HEK293 (cell line): ENCODE measurements at regions not wholly inside any gene's neighbourhood (a gene's known extent, or its start where the extent isn't known, plus 50 kb on each side); places are given as distances from the start of the nearest gene placed in this dataset.

Source experiments
- CTCF ChIA-PET: fragments of 350-600 bp; formaldehyde crosslinking; extraction: SDS; loops from one replicate; lab custom pipeline; 2021; ENCODE audit warnings: antibody characterized with exemption; lab: Yijun Ruan, JAX
- POLR2A ChIA-PET: fragments of 300-600 bp; formaldehyde crosslinking; extraction: SDS; loops from one replicate; lab custom pipeline; 2020; ENCODE audit warnings: antibody characterized with exemption, inconsistent platforms; lab: Yijun Ruan, JAX
- H3K27ac ChIP-seq: fragments of 200-500 bp; sonication (Bioruptor generic); 2 replicates; pipeline ENCODE4 v1.5.1; 2014; ENCODE audit warnings: low read depth, low read length, control low read depth, inconsistent platforms; ENCODE audit errors: extremely low read depth
- H3K36me3 ChIP-seq, 2 experiments: fragments of 200-500 bp in 1 of 2; sonication (Bioruptor generic) in 1 of 2; 1 replicate in 1 of 2; 2 replicates in 1 of 2; pipeline ENCODE4 v1.5.1; 2014 to 2017; ENCODE audit warnings: inconsistent platforms in 2 of 2, low read length in 2 of 2; ENCODE audit not compliant: control insufficient read depth in 2 of 2, insufficient read depth in 1 of 2
- H3K4me1 ChIP-seq: fragments of 200-500 bp; sonication (Bioruptor generic); 2 replicates; pipeline ENCODE4 v1.5.1; 2014; ENCODE audit warnings: mild to moderate bottlenecking, low read length, inconsistent platforms; ENCODE audit not compliant: control insufficient read depth, insufficient read depth
- H3K4me3 ChIP-seq: 2 replicates; pipeline ENCODE4 v1.5.1; 2011; ENCODE audit warnings: low read depth, mild to moderate bottlenecking, control low read depth, low read length, moderate library complexity
- H3K9me3 ChIP-seq: fragments of 200-500 bp; sonication (Bioruptor generic); 2 replicates; pipeline ENCODE4 v1.5.1; 2014; ENCODE audit warnings: low read depth, low read length, inconsistent platforms; ENCODE audit not compliant: control insufficient read depth, insufficient read depth
- BCL11A ChIP-seq: fragments of 450-650 bp; formaldehyde crosslinking; IDR thresholded peaks from 2 replicates; pipeline ENCODE4 v1.5.1; 2016; ENCODE audit warnings: low read depth, missing biosample characterization, missing genetic modification characterization
- EGR2 ChIP-seq: fragments of 450-650 bp; formaldehyde crosslinking; IDR thresholded peaks from 2 replicates; pipeline ENCODE4 v1.5.1; 2016; ENCODE audit warnings: low read depth, missing biosample characterization, missing genetic modification characterization
- HOXA7 ChIP-seq: sonication (generic); formaldehyde crosslinking; IDR thresholded peaks from 2 replicates; pipeline ENCODE4 v1.8.1; 2022; ENCODE audit warnings: missing genetic modification reagents, borderline replicate concordance
- IKZF3 ChIP-seq: fragments of 450-650 bp; IDR thresholded peaks from 2 replicates; pipeline ENCODE4 v1.5.0; 2018; ENCODE audit warnings: missing biosample characterization, mild to moderate bottlenecking, missing genetic modification characterization, moderate library complexity
- OVOL3 ChIP-seq: fragments of 450-650 bp; formaldehyde crosslinking; IDR thresholded peaks from 2 replicates; pipeline ENCODE4 v1.5.1; 2016; ENCODE audit warnings: missing biosample characterization, missing genetic modification characterization
- PRDM2 ChIP-seq: fragments of 450-650 bp; formaldehyde crosslinking; IDR thresholded peaks from 2 replicates; pipeline ENCODE4 v1.5.1; 2016; ENCODE audit warnings: missing biosample characterization, missing genetic modification characterization, borderline replicate concordance
- SCRT2 ChIP-seq: fragments of 450-650 bp; formaldehyde crosslinking; IDR thresholded peaks from 2 replicates; pipeline ENCODE4 v1.5.1; 2016; ENCODE audit warnings: missing biosample characterization, missing genetic modification characterization
- YY1 ChIP-seq: fragments of 450-650 bp; formaldehyde crosslinking; IDR thresholded peaks from 2 replicates; pipeline ENCODE4 v1.5.1; 2018; ENCODE audit warnings: missing biosample characterization, missing genetic modification characterization
- ZFHX2 ChIP-seq: fragments of 450-650 bp; formaldehyde crosslinking; conservative IDR thresholded peaks from 2 replicates; pipeline ENCODE4 v1.5.1; 2016; ENCODE audit warnings: missing biosample characterization, missing genetic modification characterization
- ZFP3 ChIP-seq: fragments of 450-650 bp; formaldehyde crosslinking; IDR thresholded peaks from 2 replicates; pipeline ENCODE4 v1.5.1; 2016; ENCODE audit warnings: low read depth, missing biosample characterization, missing genetic modification characterization
- ZNF169 ChIP-seq: fragments of 450-650 bp; formaldehyde crosslinking; IDR thresholded peaks from 2 replicates; pipeline ENCODE4 v1.5.1; 2016; ENCODE audit warnings: missing biosample characterization, missing genetic modification characterization
- ZNF48 ChIP-seq: fragments of 450-650 bp; formaldehyde crosslinking; IDR thresholded peaks from 2 replicates; pipeline ENCODE4 v1.5.1; 2016; ENCODE audit warnings: missing biosample characterization, missing genetic modification characterization
- ZNF510 ChIP-seq: fragments of 450-650 bp; formaldehyde crosslinking; IDR thresholded peaks from 2 replicates; pipeline ENCODE4 v1.5.1; 2018; ENCODE audit warnings: mild to moderate bottlenecking, missing genetic modification characterization, missing biosample characterization; ENCODE audit not compliant: insufficient replicate concordance
- ZNF558 ChIP-seq: fragments of 450-650 bp; formaldehyde crosslinking; IDR thresholded peaks from 2 replicates; pipeline ENCODE4 v1.5.1; 2016; ENCODE audit warnings: missing biosample characterization, missing genetic modification characterization
- ZNF560 ChIP-seq: fragments of 450-650 bp; formaldehyde crosslinking; IDR thresholded peaks from 2 replicates; pipeline ENCODE4 v1.5.1; 2017; ENCODE audit warnings: missing biosample characterization, missing genetic modification characterization, borderline replicate concordance
- ZNF561 ChIP-seq: fragments of 450-650 bp; IDR thresholded peaks from 2 replicates; pipeline ENCODE4 v1.5.1; 2018; ENCODE audit warnings: missing biosample characterization, missing genetic modification characterization, borderline replicate concordance
- ZNF585B ChIP-seq: fragments of 450-650 bp; formaldehyde crosslinking; IDR thresholded peaks from 2 replicates; pipeline ENCODE4 v1.5.1; 2016; ENCODE audit warnings: missing biosample characterization, missing genetic modification characterization
- ZNF776 ChIP-seq: fragments of 450-650 bp; formaldehyde crosslinking; IDR thresholded peaks from 2 replicates; pipeline ENCODE4 v1.5.0; 2017; ENCODE audit warnings: missing biosample characterization, missing genetic modification characterization, borderline replicate concordance
- ZSCAN30 ChIP-seq: fragments of 450-650 bp; IDR thresholded peaks from 2 replicates; pipeline ENCODE4 v1.5.1; 2018; ENCODE audit warnings: missing biosample characterization, mild to moderate bottlenecking, missing genetic modification characterization, moderate library complexity
- ZXDB ChIP-seq: fragments of 450-650 bp; formaldehyde crosslinking; IDR thresholded peaks from 2 replicates; pipeline ENCODE4 v1.5.1; 2016; ENCODE audit warnings: missing biosample characterization, missing genetic modification characterization
- TF ChIP-seq, protein P1 (sequence below): fragments of 450-650 bp; formaldehyde crosslinking; IDR thresholded peaks from 2 replicates; pipeline ENCODE4 v1.5.1; 2016; ENCODE audit warnings: missing biosample characterization, missing genetic modification characterization
- TF ChIP-seq, protein P2 (sequence below): fragments of 450-650 bp; formaldehyde crosslinking; conservative IDR thresholded peaks from 2 replicates; pipeline ENCODE4 v1.5.1; 2016; ENCODE audit warnings: low read depth, missing biosample characterization, missing genetic modification characterization

- no peak for TF ChIP-seq PRDM2
- TF ChIP-seq, protein P1, sequence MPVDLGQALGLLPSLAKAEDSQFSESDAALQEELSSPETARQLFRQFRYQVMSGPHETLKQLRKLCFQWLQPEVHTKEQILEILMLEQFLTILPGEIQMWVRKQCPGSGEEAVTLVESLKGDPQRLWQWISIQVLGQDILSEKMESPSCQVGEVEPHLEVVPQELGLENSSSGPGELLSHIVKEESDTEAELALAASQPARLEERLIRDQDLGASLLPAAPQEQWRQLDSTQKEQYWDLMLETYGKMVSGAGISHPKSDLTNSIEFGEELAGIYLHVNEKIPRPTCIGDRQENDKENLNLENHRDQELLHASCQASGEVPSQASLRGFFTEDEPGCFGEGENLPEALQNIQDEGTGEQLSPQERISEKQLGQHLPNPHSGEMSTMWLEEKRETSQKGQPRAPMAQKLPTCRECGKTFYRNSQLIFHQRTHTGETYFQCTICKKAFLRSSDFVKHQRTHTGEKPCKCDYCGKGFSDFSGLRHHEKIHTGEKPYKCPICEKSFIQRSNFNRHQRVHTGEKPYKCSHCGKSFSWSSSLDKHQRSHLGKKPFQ (tag by site-specific recombination), result no peak
- TF ChIP-seq ZFP3 (tag by site-specific recombination), result no peak
- no peak for TF ChIP-seq ZSCAN30 (tag by site-specific recombination)
- no peak for TF ChIP-seq SCRT2 (tag by site-specific recombination)
- no peak for TF ChIP-seq ZNF558 (tag by site-specific recombination)
- TF ChIP-seq BCL11A (tag by site-specific recombination), result no peak
- TF ChIP-seq ZNF560, result no peak
- no peak for TF ChIP-seq ZNF585B
- no peak for TF ChIP-seq ZNF48 (tag by site-specific recombination)
- no peak for TF ChIP-seq ZNF561 (tag by site-specific recombination)
- TF ChIP-seq HOXA7 (CRISPR knock-in tag), result no peak
These were observed 149.2 kb upstream of the COPS8 start (continued) for GRCh38 chr2:236936446-236936940.

GRCh38 chr2:236938126-236938525, 147.6 kb upstream of the COPS8 start:
- CTCF ChIA-PET, result no interaction called here
- POLR2A ChIA-PET, result no interaction called here
- Histone ChIP-seq H3K4me1 (no peaks in the 10 kb centered on the region), H3K27ac (no peak overlapping the region), H3K36me3 (no peaks in the 10 kb centered on the region), H3K9me3 (no peaks in the 10 kb centered on the region), H3K4me3 (no peak overlapping the region)
- TF ChIP-seq ZFHX2 (peak; percentile 96), EGR2 (tag by site-specific recombination) (peak; percentile 94), OVOL3 (tag by site-specific recombination) (no peak)

GRCh38 chr2:236939271-236939670, 146.4 kb upstream of the COPS8 start:
- Histone ChIP-seq H3K4me1 (no peaks in the 10 kb centered on the region), H3K27ac (no peak overlapping the region)
- POLR2A ChIA-PET, result interaction anchor here (1.7 kb wide), 1 partner anchor 17 kb away, joined by 4 read pairs; no protein-coding TSS in a partner anchor
- TF ChIP-seq ZNF510 (tag by site-specific recombination), result no peak
- TF ChIP-seq ZNF776 (tag by site-specific recombination), result no peak
- no peak for TF ChIP-seq ZXDB (tag by site-specific recombination)
- TF ChIP-seq, protein P2, sequence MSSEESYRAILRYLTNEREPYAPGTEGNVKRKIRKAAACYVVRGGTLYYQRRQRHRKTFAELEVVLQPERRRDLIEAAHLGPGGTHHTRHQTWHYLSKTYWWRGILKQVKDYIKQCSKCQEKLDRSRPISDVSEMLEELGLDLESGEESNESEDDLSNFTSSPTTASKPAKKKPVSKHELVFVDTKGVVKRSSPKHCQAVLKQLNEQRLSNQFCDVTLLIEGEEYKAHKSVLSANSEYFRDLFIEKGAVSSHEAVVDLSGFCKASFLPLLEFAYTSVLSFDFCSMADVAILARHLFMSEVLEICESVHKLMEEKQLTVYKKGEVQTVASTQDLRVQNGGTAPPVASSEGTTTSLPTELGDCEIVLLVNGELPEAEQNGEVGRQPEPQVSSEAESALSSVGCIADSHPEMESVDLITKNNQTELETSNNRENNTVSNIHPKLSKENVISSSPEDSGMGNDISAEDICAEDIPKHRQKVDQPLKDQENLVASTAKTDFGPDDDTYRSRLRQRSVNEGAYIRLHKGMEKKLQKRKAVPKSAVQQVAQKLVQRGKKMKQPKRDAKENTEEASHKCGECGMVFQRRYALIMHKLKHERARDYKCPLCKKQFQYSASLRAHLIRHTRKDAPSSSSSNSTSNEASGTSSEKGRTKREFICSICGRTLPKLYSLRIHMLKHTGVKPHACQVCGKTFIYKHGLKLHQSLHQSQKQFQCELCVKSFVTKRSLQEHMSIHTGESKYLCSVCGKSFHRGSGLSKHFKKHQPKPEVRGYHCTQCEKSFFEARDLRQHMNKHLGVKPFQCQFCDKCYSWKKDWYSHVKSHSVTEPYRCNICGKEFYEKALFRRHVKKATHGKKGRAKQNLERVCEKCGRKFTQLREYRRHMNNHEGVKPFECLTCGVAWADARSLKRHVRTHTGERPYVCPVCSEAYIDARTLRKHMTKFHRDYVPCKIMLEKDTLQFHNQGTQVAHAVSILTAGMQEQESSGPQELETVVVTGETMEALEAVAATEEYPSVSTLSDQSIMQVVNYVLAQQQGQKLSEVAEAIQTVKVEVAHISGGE, result no peak
- no peak for TF ChIP-seq IKZF3 (tag by site-specific recombination)
- no peak for TF ChIP-seq ZNF169 (tag by site-specific recombination)
- no peak for TF ChIP-seq YY1 (tag by site-specific recombination)
- TF ChIP-seq, all 188 proteins: peak for 0
- H3K36me3 ChIP-seq, result no peaks in the 10 kb centered on the region
- no peaks in the 10 kb centered on the region for H3K9me3 ChIP-seq
- no peak overlapping the region for H3K4me3 ChIP-seq
- CTCF ChIA-PET, result interaction anchor here (1.0 kb wide), 1 partner anchor 13 kb away, joined by 3 read pairs; no protein-coding TSS in a partner anchor
